HG03064 (cell line): ENCODE measurements at regions not wholly inside any gene's neighbourhood (a gene's known extent, or its start where the extent isn't known, plus 50 kb on each side); places are given as distances from the start of the nearest gene placed in this dataset.

Experiments
- ATAC-seq: cut with Tn5 transposase; IDR thresholded peaks from one replicate; pipeline ENCODE4 v1.9.1; 2021; ENCODE audit warnings: low read depth; ENCODE audit not compliant: unreplicated experiment

DNA sequence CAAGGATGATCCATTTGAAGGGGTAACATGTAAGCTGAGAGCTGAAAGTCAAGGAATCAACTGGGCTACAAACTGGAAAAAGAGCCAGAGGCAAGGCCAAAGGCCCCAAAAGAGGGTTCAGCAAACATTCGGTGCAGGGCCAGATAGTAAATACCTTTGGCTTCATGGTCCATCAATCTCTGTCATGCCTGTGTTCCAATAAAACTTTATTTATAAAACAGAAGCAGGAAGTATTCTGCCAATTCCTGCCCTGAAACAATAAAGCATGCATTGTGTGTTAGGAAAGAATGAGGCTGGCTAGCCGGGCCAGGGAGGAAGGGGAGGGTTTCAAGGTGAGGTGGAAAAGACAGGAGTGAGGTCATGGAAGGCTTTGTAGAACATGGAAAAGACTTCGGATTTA is 107.1 kb downstream of the LBH start:
- ATAC-seq, result no peak

DNA sequence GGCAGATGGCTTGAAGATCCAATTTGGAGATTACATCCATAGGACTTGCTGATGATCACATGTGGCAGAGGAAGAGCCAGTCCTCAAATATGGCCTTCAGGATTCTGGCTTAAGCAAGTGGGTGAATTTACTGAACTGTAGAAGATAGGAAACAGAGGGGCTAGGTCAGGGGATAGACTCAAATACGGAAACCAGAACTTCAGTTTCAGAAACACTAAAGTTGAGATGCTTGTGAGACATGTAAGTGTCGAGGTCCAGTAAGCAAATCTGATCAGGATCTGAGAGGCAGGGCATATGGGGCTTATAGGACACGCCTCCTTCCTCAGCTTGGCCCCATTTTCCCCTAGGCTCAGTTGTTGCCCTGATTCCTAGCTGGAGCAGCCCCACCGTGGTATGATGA is 107.7 kb downstream of the LBH start:
- ATAC-seq, result no peak

DNA sequence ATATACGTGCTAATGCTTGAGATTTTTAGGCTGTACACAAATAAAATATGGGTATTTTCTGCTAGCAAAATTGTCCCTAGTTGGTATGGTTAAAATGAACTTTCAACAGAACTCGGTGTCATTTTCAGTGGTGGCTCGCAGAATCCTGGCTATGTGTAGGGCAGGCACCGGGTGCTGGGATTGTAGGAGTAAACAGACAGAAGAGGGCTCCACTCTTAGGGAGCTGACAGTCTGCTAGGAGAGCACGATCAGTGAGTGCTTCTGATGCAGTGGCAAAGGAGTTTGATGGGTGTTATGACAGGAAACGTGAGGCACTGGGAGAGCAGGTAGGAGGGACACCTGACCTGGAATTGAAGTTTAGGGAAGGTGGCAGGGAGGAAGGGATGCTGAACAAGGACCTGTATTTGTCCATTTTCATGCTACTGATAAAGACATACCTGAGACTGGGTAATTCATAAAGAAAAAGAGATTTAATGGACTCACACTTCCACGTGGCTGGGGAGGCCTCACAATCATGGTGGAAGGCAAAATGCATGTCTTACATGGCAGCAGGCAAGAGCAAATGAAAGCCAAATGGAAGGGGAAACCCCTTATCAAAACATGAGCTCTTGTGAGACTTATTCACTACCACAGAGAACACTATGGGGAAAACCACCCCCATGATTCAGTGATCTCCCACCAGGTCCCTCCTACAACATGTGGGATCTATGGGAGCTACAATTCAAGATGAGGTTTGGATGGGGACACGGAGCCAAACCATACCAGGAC is 105.4 kb upstream of the LCLAT1 start:
- no peak for ATAC-seq

DNA sequence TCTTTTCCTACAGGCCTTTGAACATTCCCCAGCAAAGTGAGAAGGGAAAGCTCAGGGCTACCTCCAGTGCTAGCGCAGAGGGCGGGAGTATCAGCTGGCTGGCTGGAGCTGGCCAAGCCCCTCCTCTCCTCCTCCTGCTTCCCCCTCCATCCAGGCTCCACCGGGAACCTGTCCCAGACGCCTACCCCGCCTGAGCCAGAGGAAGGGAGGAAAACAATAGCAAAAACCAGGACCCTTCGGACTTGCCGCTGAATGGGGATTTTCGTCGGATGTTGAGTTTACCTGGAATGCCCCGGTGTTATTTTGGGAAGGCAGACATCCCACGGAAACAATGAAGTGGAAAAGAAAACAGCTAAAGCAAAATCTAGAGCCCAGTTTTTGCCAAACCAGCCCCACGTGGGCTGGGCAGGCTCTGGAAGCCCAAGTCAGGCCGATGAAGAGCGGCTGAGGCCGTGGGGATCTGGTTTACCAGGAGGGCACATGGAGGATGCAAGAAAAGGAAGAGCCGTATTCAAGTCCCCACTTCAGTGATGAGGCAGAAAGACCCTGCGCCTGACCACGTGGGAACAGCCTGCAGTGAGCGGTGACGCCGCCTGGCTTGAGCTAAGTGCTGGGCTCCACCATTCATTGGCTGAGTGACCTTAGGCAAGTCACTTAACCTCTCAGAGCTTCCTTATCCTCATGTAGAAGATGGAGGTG is 100.4 kb upstream of the LCLAT1 start:
- no peak for ATAC-seq

DNA sequence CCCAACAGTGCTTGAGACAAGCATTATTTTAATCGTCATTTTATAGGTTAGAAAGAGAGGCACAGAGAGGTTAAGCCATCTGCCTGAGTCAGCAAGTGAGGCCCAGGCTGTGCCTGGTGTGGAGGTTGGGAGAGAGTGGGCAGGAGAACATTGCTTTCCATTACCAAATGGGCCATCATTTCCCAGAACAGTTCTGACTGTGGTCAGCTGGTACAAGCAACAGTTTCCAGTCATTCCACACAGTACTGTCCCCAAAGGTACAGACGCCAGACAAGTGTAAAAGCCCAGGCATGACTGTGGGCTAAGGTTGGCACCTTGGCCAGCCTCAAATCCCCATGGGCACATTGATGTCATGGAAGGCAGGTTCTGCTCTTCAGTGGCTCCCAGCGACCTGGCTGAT is 98.2 kb upstream of the LCLAT1 start:
- no peak for ATAC-seq

DNA sequence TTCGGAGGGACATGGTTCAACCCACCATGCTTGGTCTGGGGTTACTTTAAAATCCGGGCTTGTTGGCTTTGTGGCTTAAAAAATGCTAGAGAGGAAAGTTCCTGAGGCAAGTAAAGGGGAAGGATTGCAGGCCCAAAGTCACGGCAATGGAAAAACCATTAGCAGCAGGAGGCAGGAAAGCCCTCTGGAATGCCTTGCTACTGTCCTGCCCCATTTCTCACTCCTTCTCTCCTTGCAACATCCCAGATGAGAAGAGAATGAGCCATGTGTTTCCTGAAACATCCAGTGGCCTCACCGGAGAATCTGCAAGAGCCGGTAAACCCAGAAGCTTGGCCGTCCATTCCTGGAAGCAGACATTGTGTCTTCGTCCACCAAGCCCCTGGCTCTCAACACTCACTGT is 97.4 kb upstream of the LCLAT1 start:
- ATAC-seq, result no peak

DNA sequence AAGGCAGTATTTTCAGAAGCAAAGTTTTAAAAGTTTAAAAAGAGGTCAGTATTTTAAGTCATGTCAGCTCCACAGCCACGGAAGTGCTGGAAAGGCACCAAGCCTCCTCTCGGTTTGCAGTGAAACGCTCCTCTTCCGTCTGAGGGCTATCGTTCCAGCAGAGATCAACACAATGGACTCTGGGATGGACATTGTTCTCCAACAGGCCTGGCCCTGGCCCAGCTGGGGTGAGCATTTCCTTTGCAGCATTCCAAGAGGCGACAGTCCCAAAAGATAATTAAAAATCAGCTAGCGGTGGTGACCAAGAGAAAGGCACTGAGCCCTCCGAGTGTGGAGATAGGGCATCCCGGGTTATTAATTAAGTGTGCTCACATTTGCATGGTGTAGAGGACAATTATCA is 95.9 kb upstream of the LCLAT1 start:
- ATAC-seq, result no peak

DNA sequence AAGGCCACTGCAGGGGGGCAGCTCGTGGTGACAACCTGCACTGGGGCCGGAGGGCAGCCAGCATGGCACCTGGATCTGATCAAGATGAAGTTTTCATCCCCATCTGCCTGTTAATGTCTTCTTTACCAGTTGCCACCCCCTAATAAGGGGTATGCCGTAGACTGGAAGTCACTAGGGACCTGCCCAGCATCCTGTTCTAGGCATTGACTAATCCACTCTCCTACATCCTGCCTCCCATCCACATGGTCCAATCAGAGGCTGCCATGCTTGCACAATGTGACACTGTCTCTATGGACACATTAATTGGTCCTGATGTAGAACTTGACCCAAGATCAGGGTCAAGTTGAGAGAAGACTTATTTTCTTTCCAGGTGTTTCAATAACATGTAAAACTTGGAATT is 95.1 kb upstream of the LCLAT1 start:
- no peak for ATAC-seq

DNA sequence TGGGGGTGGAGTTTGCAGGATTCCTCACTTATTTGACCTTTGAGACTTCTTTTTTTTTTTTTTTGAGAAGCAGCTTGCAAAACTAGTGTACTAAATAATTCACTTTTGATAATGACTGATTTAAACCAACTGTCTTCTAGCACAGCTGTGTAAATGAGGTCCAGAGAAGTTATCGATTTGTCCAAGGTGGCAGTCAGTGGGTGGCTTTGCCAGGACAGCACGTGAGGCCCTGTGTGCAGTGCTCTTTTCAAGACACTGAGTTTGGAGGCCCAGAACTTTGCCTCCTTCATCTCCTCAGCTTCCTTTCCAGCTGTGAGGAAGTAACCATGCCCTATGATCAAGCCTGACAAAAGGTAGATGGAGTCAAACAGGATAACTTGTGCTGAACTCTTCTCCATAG is 92.9 kb upstream of the LCLAT1 start:
- ATAC-seq, result no peak

DNA sequence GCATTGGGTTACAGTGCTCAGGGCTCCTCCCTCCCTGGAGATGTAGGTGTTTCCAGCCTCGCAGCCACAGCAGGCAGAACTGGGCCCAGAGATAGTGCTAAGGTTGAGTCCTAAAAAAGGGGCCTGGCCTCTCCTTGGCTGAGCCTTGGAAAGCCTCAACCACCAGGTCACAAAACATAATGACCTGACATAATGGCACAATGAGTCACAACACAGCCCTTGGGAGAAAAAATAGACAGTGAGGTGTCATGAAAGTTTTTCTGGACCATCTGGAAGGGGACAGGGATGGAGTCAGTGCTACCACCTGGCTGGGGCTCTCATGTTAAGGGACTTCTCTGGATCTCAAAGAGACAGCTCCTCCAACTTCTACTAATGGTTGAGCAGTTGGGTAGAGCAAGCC is 92.4 kb upstream of the LCLAT1 start:
- ATAC-seq, result no peak

DNA sequence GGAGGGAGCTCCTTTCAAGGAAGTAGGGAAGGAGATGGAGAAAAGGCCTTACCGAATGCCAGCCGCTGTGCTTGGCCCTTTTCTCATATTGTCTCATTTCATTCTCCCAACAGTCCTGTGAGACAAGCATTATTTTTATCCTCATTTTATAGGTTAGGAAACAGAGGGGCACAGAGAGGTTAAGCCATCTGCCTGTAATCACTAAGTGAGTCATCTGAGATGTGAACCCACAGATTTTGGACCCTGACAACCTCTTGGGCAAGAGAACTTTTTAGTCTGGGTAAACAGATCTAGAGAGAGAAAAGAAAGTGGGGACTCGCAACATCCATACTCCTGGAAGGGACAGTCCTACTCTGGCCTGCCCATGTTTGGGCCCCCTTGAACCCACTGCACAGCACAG is 91.7 kb upstream of the LCLAT1 start:
- no peak for ATAC-seq

DNA sequence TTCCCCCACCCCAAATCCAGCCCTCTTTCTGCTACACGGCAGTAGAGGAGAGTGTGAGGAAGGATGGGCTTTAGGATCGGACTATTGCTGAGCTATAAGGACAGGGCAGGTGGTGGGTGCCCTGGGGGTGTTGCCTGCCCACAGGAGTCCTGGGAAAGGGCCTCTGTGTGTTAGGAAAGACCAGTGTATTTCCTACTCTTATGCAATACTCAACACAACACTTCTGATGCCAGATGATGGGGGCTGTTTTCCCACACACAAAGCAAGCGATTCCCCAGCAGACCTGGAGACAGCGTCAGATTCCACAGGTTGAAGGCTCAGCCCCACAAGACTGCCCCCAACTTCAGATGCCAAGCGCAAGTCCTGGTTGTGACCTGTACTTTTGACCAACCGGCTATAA is 91.0 kb upstream of the LCLAT1 start:
- ATAC-seq, result no peak

DNA sequence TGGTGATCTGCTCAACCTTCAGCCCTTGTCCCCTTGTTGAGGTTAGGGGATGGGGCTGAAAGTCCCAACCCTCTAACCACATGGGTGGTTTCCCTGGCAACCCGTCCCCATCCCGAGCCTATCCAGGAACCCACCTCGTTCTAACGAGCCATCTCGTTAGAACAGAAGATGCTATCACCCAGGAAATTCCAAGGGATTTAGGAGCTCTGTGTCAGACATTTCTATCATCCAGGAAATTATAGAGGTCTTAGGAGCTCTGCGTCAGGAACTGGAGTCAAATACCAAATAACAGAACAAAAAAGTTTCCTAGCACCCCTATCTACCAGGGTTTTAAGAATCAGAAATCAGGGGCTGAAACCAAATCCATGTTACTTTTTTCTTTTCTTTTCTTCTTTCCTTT is 90.3 kb upstream of the LCLAT1 start:
- no peak for ATAC-seq

DNA sequence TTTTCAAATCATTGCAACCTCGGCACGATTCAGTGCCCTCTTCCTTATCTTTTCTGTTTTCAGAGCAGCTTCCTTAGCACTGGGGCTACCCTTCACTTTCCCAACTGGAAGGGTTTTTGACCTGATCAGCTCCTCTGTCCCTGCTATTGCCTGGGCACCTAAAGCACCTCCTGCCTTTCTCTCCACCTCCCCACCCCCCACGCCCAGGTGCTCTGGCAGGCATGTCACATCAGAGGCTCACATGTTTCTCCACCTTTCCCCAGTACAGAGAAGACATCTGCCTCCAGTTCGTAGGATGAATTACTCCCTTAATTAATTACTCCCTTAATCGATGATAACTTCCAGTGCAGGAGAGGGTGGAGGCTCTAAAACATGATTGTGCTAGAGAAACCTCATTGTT is 88.7 kb upstream of the LCLAT1 start:
- ATAC-seq, result no peak

DNA sequence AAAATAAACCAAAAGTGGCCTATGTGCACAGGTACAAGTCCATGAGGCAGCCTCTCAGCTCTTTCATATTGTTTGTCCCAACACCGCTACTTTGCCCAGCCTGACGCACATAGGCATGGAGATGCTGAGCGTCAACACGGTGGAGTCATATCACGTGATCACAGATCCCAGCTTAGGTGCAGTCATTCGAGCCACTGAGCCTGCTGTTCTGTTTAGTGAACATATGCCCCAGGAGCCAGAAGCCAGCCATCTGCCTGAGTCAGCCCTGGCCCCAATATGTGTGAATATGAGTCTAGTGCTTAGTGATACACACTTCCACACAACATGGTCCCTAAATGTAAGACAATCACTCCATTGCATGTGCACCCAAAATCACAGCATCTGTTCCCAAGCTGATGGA is 88.2 kb upstream of the LCLAT1 start:
- ATAC-seq, result no peak

DNA sequence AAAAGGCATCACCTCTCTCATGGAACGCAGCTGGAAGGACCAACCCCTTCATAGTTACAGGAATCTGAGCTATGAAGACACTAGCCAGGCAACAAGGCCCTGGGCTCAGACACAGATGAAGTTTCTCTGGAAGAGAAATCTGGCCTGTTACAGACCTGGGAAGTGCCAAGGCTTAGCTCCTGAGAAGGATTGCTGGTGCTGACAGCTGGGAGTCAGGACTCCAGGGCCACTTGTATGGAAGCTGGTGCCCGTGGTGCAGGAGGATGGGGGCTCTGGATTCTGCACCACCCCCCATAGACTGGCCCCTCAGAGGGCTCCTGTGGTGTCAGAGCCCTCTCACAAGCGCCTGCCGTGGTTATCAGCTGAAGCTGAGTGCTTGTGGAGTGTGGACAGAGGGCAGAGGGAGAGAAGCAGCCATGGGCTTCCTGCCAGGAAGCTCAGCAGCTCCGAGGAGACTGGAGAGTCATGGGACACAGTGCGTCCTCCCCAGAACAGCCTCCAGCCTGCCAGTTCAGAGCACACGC is 87.3 kb upstream of the LCLAT1 start:
- ATAC-seq, result no peak

DNA sequence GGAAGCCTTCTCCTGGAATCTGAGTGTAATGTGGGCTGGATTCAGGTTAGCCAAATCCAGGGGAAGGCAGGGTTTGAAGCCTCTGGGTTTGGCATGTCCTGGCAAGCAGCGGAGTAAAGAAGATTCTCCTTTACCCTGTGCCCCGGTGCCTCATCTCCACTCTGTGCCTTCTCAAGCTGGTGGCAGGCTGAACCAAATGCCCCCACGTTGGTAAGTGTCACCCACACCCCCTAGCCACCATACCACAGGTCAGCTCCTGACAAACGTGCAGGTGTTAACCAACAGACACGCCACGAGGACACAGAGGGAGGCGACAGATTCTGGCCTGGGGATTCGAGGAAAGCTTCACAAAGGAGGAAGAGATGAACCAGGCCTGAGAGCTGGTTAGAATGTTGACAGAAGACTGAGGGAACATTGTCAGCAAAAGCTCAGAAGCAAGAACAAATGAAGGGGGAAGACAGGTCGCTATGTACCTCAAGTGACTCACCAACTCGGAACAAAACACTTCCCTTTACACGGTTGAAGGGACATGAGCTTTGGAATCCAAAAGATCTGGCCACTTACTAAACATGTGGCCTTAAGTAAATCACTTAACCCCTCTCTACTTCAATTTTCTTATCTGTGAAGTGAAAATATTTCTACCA is 85.2 kb upstream of the LCLAT1 start:
- no peak for ATAC-seq

DNA sequence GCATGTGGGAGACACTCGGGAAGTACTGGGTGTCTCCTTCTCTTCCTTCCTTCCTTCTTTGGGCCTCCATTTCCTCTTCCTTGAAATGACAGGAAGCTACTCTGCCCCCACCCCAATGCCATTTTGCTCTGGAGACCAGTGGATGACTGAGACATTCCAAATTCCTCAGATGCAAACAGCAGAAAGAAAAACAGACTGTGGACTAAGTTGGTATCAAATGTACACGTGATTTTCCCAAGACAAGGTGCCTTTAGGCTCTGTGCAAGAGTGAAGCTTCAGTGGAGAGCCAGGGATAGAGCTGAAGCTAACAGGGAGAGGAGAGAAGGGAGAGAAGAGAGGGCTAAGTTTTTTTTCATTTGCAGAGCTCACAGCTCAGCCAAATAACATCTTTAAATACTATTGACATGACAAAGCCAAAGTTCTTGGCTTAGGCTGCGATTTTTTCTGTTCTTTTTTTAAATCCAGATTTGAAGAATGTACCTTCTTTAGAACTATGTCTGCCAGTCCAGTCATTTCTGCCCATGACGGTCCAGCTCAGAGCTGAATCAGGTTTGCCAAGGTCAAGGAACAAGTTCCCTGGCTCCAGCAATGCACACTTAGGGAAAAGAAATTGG is 84.5 kb upstream of the LCLAT1 start:
- ATAC-seq, result no peak

DNA sequence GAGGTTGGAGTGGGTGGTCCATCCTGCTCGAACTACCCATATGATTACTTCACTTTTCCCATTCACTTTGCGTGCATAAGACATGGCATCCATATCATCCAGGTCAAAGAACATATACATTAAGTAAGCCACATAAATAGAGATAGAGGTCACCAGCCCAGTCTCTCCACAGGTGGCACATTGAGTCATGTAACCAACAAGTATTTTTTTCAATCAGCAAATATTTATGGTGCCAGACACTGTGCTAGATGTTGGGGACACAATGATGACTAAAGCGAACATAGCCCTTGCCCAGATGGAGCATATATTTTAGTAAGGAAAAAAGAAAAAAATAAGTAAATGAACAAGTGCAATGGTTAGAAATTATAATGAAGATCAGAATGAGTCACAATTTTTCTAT is 83.6 kb upstream of the LCLAT1 start:
- ATAC-seq, result no peak

DNA sequence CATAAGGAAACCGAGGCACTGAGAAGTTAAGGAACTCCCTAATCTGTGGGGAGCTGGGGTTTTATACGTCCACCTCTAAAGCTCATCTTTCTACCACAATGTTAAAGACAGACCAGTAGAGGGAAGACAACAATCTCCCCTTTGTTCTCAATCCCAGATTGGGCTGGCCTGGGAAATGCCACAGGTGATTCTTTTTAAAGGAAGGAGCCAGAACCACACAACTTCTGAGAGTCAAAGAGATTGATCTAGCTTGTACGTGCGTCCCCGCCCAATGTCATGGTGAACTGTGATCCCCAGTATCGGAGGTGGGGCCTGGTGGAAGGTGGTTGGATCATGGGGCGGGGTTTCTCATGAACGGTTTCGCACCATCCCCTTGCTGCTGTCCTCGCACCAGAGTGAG is 81.8 kb upstream of the LCLAT1 start:
- ATAC-seq, result no peak

DNA sequence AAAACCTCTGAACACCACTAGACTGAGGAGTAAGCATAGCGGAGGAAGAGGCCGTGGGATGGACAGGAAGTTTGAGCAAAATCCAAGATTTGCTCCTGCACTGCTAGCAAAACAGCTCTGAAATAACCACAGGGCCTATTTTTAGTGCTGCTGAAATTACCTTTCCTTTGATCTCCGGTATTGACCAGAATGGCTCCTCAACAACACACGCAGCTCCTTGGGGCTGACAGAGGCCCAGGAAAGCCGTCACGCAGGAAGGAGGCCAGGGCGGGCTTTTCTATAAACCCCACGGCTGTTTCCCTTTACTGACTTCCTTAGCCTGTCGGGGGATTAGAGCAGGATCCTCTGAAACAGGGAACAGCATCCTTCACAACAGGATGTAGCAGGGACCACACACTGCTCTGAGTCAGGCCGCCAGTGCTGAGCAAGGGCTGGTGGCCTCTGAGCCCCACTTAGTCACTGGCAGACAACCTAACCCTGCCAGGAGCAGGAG is 80.8 kb upstream of the LCLAT1 start:
- ATAC-seq, result no peak
